Caco-2 (cell line): ENCODE measurements at regions not wholly inside any gene's neighbourhood (a gene's known extent, or its start where the extent isn't known, plus 50 kb on each side); places are given as distances from the start of the nearest gene placed in this dataset.

Experiments used
- BruUV-seq: library from RNA; stranded (reverse); fragments of 400-500 nt; replicated peaks from 2 replicates; lab custom pipeline; 2021; lab: Mats Ljungman, UMichigan
- CTCF ChIA-PET: fragments of 300-600 bp; sonication (Branson Sonifier 250); formaldehyde crosslinking; loops from one replicate; lab custom pipeline; 2022; ENCODE audit warnings: antibody characterized with exemption; lab: Charles Lee
- POLR2A ChIA-PET: fragments of 300-600 bp; sonication (Branson Sonifier 250); formaldehyde crosslinking; loops from one replicate; lab custom pipeline; 2022; ENCODE audit warnings: antibody characterized with exemption; lab: Charles Lee
- DNase-seq, 2 experiments: peaks; one replicate each; pipeline versions ENCODE4 v3.0.0 to v3.0.0-alpha.2; 2020 to 2022
- H3K27me3 ChIP-seq: replicated peaks from 2 replicates; pipeline ENCODE4 v1.6.0; 2011; ENCODE audit warnings: low read length; ENCODE audit not compliant: control insufficient read depth, insufficient read depth
- H3K36me3 ChIP-seq: 2 replicates; pipeline ENCODE4 v1.5.1; 2011; ENCODE audit warnings: low read length; ENCODE audit not compliant: control insufficient read depth, insufficient read depth
- H3K4me1 ChIP-seq: fragments of 250-450 bp; sonication (Bioruptor Pico); 2 replicates; pipeline ENCODE4 v1.5.1; 2020; ENCODE audit warnings: mild to moderate bottlenecking
- H3K4me3 ChIP-seq: 2 replicates; pipeline ENCODE4 v1.5.1; 2011; ENCODE audit warnings: low read depth, mild to moderate bottlenecking, control low read depth, low read length
- H3K9me3 ChIP-seq: fragments of 250-450 bp; sonication (Bioruptor Pico); 2 replicates; pipeline ENCODE4 v1.5.1; 2020; ENCODE audit warnings: mild to moderate bottlenecking, moderate library complexity
- H3K27ac Mint-ChIP-seq: one replicate; pipeline ENCODE4 v1.8.0; 2022; ENCODE audit warnings: mixed read lengths; ENCODE audit not compliant: unreplicated experiment
- H3K27me3 Mint-ChIP-seq: one replicate; pipeline ENCODE4 v1.8.0; 2022; ENCODE audit warnings: mixed read lengths; ENCODE audit not compliant: insufficient read depth, unreplicated experiment
- H3K36me3 Mint-ChIP-seq: one replicate; pipeline ENCODE4 v1.8.0; 2022; ENCODE audit warnings: mild to moderate bottlenecking, mixed read lengths; ENCODE audit not compliant: insufficient read depth, unreplicated experiment
- H3K4me1 Mint-ChIP-seq: one replicate; pipeline ENCODE4 v1.8.0; 2022; ENCODE audit warnings: low read depth, mixed read lengths; ENCODE audit not compliant: unreplicated experiment
- H3K4me3 Mint-ChIP-seq: one replicate; pipeline ENCODE4 v1.8.0; 2022; ENCODE audit warnings: mild to moderate bottlenecking, moderate library complexity, mixed read lengths; ENCODE audit not compliant: unreplicated experiment
- H3K9me3 Mint-ChIP-seq: one replicate; pipeline ENCODE4 v1.8.0; 2022; ENCODE audit warnings: mixed read lengths; ENCODE audit not compliant: unreplicated experiment
- intact Hi-C: fragments of 100-400 bp; cut with micrococcal nuclease; formaldehyde crosslinking; loops from one replicate; pipeline ENCODE4 v1.10.0; 2022; ENCODE audit not compliant: unreplicated experiment
- TF ChIP-seq, protein P1 (sequence below), 2 experiments: fragments of 200-600 bp in 1 of 2; IDR thresholded peaks; 1 replicate in 1 of 2; 2 replicates in 1 of 2; pipeline versions ENCODE4 v1.5.1 to v1.8.0; 2011 to 2022; ENCODE audit warnings: antibody characterized with exemption in 1 of 2, control low read depth in 1 of 2, inconsistent platforms in 1 of 2, low read depth in 1 of 2, low read length in 1 of 2, mild to moderate bottlenecking in 1 of 2, moderate library complexity in 1 of 2; ENCODE audit not compliant: insufficient read depth in 1 of 2, severe bottlenecking in 1 of 2, unreplicated experiment in 1 of 2

DNA sequence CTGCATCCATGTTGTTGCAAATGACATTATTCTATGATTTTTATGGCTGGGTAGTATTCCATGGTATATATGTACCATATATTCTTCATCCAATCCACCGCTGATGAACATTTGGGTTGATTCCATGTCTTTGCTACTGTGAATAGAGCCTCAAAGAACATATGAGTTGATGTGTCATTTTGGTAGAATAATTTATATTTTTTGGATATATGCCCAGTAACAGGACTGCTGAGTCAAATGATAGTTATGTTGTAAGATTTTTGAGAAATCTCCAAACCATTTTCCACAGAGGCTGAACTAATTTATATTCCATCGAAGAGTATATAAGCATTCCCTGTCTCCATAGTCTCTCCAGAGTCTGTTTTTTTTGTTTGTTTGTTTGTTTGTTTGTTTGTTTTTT is 1373.5 kb downstream of the GRIK2 start:
- ChIA-PET POLR2A (no interaction called here), CTCF (no interaction called here)
- Mint-ChIP-seq H3K27ac (no peak overlapping the region), H3K4me3 (no peak overlapping the region), H3K4me1 (no peaks in the 10 kb centered on the region), H3K27me3 (no peaks in the 10 kb centered on the region), H3K9me3 (no peaks in the 10 kb centered on the region), H3K36me3 (no peaks in the 10 kb centered on the region)
- Histone ChIP-seq H3K4me1 (no peaks in the 10 kb centered on the region), H3K36me3 (no peaks in the 10 kb centered on the region), H3K27me3 (no peaks in the 10 kb centered on the region), H3K9me3 (0 out of 2 replicates have a peak, but pooled peaks cover 7% of the 10 kb centered on the region), H3K4me3 (no peak overlapping the region)
- TF ChIP-seq, protein P1, sequence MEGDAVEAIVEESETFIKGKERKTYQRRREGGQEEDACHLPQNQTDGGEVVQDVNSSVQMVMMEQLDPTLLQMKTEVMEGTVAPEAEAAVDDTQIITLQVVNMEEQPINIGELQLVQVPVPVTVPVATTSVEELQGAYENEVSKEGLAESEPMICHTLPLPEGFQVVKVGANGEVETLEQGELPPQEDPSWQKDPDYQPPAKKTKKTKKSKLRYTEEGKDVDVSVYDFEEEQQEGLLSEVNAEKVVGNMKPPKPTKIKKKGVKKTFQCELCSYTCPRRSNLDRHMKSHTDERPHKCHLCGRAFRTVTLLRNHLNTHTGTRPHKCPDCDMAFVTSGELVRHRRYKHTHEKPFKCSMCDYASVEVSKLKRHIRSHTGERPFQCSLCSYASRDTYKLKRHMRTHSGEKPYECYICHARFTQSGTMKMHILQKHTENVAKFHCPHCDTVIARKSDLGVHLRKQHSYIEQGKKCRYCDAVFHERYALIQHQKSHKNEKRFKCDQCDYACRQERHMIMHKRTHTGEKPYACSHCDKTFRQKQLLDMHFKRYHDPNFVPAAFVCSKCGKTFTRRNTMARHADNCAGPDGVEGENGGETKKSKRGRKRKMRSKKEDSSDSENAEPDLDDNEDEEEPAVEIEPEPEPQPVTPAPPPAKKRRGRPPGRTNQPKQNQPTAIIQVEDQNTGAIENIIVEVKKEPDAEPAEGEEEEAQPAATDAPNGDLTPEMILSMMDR (IDR thresholded peaks at IDR 0.05; ENCODE audit: insufficient read depth in 1 of 2, low read depth in 1 of 2, low read length in 1 of 2, severe bottlenecking in 1 of 2, unreplicated experiment in 1 of 2): no peak
- no peak for DNase-seq
- no TSS peak for BruUV-seq
- intact Hi-C loops: no loop called here

DNA sequence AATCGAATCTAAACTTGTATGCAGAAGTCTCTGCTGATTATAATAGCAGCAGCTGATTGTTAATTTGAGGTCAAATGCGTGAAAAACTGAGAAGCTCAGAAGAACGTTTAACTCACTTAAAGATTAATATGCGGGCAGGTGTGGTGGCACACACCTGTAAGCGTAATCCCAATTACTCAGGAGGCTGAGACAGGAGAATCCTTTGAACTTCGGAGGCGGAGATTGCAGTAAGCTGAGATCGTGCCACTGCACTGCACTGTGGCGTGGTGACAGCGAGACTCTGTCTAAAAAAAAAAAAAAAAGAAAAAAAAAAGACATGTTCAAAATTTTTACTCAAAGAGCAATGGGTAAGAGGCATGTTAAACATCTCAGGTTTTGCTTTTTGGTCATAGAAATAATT is 1370.8 kb downstream of the GRIK2 start:
- no peaks in the 10 kb centered on the region for H3K27me3 ChIP-seq
- 0 out of 2 replicates have a peak, but pooled peaks cover 3% of the 10 kb centered on the region for H3K9me3 ChIP-seq
- no peak for DNase-seq
- Mint-ChIP-seq H3K4me1 (no peaks in the 10 kb centered on the region), H3K4me3 (no peak overlapping the region), H3K36me3 (no peaks in the 10 kb centered on the region), H3K9me3 (no peaks in the 10 kb centered on the region), H3K27ac (no peak overlapping the region), H3K27me3 (no peaks in the 10 kb centered on the region)
- H3K4me3 ChIP-seq: no peak overlapping the region
- ChIA-PET CTCF (no interaction called here), POLR2A (no interaction called here)
- no peaks in the 10 kb centered on the region for H3K36me3 ChIP-seq
- no peaks in the 10 kb centered on the region for H3K4me1 ChIP-seq
- intact Hi-C loops: no loop called here
- BruUV-seq: no TSS peak
- TF ChIP-seq, protein P1 (IDR thresholded peaks at IDR 0.05; ENCODE audit: insufficient read depth in 1 of 2, low read depth in 1 of 2, low read length in 1 of 2, severe bottlenecking in 1 of 2, unreplicated experiment in 1 of 2): no peak

DNA sequence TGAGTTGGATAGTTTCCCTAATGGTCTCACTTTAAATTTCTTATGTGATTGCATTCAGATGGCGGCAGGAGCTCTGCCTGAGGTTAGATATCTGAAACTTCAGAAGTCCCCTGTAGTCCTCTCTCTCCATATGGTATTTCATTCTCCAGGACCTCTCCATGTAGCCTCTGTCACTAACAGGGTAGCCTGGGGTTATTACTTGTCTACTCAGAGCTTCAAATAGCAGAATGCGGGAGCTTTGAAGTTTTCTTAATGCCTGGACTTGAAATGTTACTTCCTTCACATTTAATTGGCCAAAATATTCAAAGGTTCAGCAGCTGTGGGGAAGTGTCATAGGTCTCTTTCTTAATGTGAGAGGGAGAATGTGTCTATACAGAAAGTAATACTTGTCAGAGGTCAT is 1370.4 kb downstream of the GRIK2 start:
- H3K27me3 Mint-ChIP-seq: no peaks in the 10 kb centered on the region
- no peak overlapping the region for H3K27ac Mint-ChIP-seq
- CTCF ChIA-PET: no interaction called here
- H3K4me3 Mint-ChIP-seq: no peak overlapping the region
- Histone ChIP-seq H3K4me1 (no peaks in the 10 kb centered on the region), H3K9me3 (no peaks in the 10 kb centered on the region), H3K36me3 (no peaks in the 10 kb centered on the region), H3K27me3 (no peaks in the 10 kb centered on the region), H3K4me3 (no peak overlapping the region)
- no peaks in the 10 kb centered on the region for H3K36me3 Mint-ChIP-seq
- H3K4me1 Mint-ChIP-seq: no peaks in the 10 kb centered on the region
- POLR2A ChIA-PET: no interaction called here
- TF ChIP-seq, protein P1 (IDR thresholded peaks at IDR 0.05; ENCODE audit: insufficient read depth in 1 of 2, low read depth in 1 of 2, low read length in 1 of 2, severe bottlenecking in 1 of 2, unreplicated experiment in 1 of 2): no peak
- no peaks in the 10 kb centered on the region for H3K9me3 Mint-ChIP-seq
- intact Hi-C loops: no loop called here
- BruUV-seq: no TSS peak
- DNase-seq: no peak
